GM18909 (cell line): ENCODE measurements at regions not wholly inside any gene's neighbourhood (a gene's known extent, or its start where the extent isn't known, plus 50 kb on each side); places are given as distances from the start of the nearest gene placed in this dataset.
A peak's percentile ranks its signal among the peaks of the same experiment; 100 is the strongest.
"Not testable (repeated sequence)": the region's sequence is repeated elsewhere in the genome, so short reads cannot be mapped to it uniquely, and the experiment has no call there.

Experiments
- ATAC-seq: cut with Tn5 transposase; IDR thresholded peaks from one replicate; pipeline ENCODE4 v1.9.1; 2021; ENCODE audit warnings: mild to moderate bottlenecking; ENCODE audit not compliant: unreplicated experiment, poor library complexity

DNA sequence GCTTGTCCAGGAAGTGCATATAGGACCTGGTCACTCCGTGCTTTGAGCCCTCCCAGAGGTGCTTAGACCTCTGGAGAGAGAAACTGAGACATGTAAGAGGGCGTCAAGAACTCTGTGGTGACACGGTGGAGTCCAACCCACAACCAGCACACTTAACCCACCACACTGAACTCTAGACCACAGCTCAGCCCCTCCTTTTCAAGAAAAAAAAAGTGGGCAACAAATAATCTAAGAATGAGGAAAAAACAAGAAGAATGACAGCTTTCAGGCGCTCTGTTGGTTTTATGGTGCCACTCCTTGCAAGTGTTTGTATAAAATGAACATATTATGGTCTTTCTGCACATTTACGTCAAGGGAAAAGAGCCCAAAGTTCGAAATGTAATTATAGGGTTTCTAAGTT lies 50.2 kb upstream of the SNAPC3 start:
- ATAC-seq = no peak

DNA sequence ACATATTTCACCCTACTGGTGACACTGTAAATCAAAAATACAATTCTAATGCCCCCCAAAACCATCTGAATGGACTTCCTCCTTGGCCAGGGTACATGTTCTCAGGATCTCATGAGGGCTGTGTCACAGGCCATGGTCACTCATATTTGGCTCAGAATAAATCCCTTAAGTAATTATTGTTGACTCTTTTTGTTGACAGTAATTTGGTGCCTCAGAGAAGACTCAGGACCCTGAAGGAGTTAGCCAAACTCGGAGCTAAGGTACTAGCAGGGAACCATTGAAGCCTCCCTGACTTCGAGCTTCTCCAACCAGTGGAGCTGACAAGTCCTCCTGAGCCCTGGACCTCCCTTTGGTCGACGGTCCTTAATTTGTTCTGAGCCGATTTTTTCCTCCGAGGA lies 51.2 kb upstream of the SNAPC3 start:
- no peak for ATAC-seq

DNA sequence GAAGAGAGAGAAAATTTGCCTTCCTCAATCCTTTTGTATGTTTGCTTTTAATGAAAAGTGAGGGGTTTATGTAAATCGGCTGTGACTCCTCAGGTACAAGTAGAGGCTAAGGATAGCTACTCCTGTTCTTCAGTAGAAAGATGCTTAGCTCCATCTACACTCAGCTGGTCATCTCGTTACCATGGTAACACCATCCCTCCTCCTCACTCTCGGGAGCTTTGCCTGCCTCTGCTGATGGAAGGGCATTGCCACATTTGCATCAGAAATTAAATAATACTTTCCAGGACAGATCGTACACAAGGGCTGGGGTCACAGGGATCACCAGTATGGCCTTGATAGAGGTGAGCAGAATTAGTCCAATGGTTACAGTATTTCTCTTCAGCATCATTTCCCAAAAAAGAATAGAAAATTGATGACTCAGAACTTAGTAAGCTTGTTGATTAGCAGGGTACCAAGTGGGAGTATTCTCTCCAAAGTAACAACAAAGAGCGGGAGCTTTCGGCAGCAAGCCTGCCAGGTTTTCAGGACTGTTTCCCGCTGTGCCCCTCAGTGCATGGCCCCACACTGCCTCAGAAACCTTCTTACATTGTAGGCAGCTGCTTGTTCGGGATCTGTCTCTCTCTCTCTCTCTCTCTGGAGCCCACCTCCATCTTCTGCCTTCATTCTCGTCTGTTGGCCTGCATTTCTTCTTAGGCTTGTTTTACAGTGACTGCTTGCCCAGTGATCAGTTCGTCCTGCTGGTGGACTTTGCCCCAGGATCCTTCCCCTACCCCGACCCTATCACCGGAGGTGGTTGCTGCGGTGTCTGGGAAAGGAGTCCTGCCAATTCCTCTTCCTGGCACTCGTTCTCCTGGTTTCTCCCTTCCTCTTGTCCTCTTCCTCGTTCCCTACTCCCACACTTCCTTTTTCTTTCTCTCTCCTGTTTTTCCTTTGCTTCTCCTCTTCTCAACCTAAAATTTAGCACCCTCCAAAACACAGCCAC lies 51.9 kb upstream of the SNAPC3 start:
- no peak for ATAC-seq

DNA sequence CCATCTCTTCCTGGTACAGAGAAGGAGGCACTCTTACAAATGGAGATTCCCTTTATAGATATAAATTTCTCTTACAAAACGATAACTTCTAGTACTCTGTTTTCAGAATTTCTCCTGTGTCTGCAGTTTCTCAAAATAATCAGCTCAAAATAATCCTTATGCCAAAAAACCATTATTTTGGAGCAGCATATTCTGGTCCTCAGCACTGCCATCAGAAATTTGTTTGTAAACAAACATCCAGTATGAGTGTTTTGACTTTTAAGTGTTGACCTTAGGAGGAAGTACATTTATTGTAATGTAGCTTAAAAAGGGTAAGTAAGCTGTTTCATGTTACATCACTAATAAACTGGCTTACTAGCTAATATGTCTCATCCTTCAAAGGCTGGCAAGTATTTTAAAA lies 52.8 kb upstream of the SNAPC3 start:
- no peak for ATAC-seq

DNA sequence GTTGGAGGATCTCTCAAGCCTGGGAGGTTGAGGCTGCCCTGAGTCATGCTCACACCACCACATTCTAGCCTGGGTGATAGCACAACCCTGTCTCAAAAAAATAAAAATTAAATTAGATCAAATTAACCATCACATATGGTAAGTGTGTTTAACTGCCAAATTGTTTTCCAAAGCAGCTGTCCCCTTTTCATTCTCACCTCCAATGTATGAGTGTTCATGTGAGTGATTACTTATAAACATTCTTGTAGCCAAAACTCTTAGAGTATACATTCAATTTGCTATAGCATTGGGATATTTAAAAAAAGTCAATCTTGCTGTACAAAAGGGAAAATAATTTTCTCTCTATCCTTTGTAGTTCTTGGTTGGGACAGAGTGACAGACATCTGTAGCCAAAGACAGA lies 53.4 kb upstream of the SNAPC3 start:
- ATAC-seq = no peak

DNA sequence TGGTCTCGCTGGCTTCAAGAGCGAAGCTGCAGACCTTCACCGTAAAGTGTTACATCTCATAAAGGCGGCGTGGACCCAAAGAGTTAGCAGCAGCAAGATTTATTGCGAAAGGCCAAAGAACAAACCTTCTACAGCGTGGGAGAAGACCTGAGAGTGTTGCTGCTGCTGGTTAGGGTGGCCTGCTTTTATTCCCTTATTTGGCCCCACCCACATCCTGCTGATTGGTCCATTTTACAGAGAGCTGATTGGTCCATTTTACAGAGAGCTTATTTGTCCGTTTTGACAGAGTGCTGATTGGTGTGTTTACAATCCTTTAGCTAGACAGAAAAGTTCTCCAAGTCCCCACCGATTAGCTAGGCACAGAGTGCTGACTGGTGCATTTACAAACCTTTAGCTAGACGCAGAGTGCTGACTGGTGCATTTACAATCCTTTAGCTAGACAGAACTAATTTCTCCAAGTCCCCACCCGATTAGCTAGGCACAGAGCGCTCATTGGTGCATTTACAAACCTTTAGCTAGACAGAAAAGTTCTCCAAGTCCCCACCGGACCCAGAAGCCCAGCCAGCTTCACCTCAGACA lies 57.6 kb upstream of the SNAPC3 start:
- not testable (repeated sequence) for ATAC-seq

DNA sequence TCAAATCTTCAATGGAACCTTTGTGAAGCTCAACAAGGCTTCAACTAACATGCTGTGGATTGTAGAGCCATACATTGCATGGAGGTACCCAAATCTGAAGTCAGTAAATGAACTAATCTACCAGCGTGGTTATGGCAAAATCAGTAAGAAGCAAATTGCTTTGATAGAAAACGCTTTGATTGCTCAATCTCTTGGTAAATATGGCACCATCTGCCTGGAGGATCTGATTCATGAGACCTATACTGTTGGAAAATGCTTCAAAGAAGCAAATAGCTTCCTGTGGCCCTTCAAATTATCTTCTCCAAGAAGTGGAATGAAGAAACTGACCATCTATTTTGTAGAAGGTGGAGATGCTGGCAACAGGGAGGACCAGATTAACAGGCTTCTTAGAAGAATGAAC lies 54.7 kb upstream of the TTC39B start:
- no peak for ATAC-seq

DNA sequence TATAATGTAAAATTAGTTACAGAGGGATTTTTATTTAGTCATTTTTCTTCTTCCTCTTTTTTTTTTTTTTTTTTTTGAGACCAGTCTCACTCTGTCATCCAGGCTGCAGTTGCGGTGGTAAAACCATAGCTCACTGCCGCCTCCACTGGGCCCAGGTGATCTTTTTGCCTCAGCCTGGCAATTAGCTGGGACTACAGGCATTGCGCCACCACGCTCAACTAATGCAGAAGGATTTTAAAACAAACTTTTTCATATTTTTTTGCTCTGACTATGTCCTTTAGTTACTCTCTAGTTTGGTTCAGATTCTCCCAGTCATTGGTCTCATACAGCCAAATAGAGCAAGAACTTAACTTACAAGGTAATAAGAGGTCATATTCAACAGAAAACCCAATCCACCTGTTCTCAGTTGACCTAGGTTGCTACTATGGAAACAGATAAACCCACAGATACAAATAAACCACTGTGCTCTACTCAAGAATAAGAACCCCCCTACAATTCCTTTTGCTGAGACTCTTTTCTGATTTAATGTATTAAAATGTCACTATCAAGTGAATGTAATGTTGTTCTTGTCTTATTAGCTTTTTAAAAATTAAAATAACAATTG lies 50.1 kb upstream of the TTC39B start:
- peak; percentile 95 for ATAC-seq
